ENCODE measurements at regions not wholly inside any gene's neighbourhood (a gene's known extent, or its start where the extent isn't known, plus 50 kb on each side); places are given as distances from the start of the nearest gene placed in this dataset.
"Not testable (repeated sequence)": the region's sequence is repeated elsewhere in the genome, so short reads cannot be mapped to it uniquely, and the experiment has no call there.

GRCh38 chr11:90476442-90477007 is 253.7 kb upstream of the CHORDC1 start:
- H2AFZ ChIP-seq (ENCODE audit: low read length) = no peak overlapping the region
- no peaks in the 10 kb centered on the region for H3K9me3 ChIP-seq (ENCODE audit: low read length)
- BruUV-seq (replicated peaks) = no TSS peak
- no peaks in the 10 kb centered on the region for H3F3A ChIP-seq (ENCODE audit: low read length, unreplicated experiment)
- H3K9ac ChIP-seq (ENCODE audit: low read length) = no peak overlapping the region
- POLR2A ChIA-PET (ENCODE audit: unreplicated experiment) = no interaction called here
- intact Hi-C loops (cut with micrococcal nuclease) = no loop called here
- H3K27ac ChIP-seq (ENCODE audit: low read length) = no peak overlapping the region
- H3K36me3 ChIP-seq (ENCODE audit: low read depth, low read length) = no peaks in the 10 kb centered on the region
- no peaks in the 10 kb centered on the region for H3K4me1 ChIP-seq (ENCODE audit: insufficient read depth, low read length)
- H3K27me3 ChIP-seq (ENCODE audit: low read length) = no peaks in the 10 kb centered on the region
- H4K20me1 ChIP-seq (ENCODE audit: low read length) = no peaks in the 10 kb centered on the region
- H3K9me2 ChIP-seq (replicated peaks; ENCODE audit: low read length) = no peaks in the 10 kb centered on the region
- peak; percentile 76 for DNase-seq
- no peaks in the 10 kb centered on the region for H3K79me2 ChIP-seq (ENCODE audit: low read length)
- TF ChIP-seq EZH2 (IDR thresholded peaks at IDR 0.05; ENCODE audit: low read length, unreplicated experiment) = no peak
- peak; percentile 83 for TF ChIP-seq CTCF (conservative IDR thresholded peaks at IDR 0.05; ENCODE audit: low read depth, low read length)
- no peak; the same call in 1 of the 2 replicates for ATAC-seq
- CTCF ChIA-PET = no interaction called here
- H3K4me2 ChIP-seq (ENCODE audit: low read length) = no peak overlapping the region
- no peak overlapping the region for H3K4me3 ChIP-seq (ENCODE audit: low read length)

- H3K4me1 ChIP-seq (ENCODE audit: insufficient read depth, low read length) = no peaks in the 10 kb centered on the region
- DNase-seq (peak; percentile 65), ATAC-seq (no peak)
- H3K9ac ChIP-seq (ENCODE audit: low read length) = no peak overlapping the region
- no peaks in the 10 kb centered on the region for H3K36me3 ChIP-seq (ENCODE audit: low read depth, low read length)
- peak overlapping the region; percentile 26; the same call in 1 of the 2 replicates for H3K4me2 ChIP-seq (ENCODE audit: low read length)
- no peaks in the 10 kb centered on the region for H3K9me2 ChIP-seq (replicated peaks; ENCODE audit: low read length)
- H3K27ac ChIP-seq (ENCODE audit: low read length) = no peak overlapping the region
- intact Hi-C loops (cut with micrococcal nuclease) = no loop called here
- H3K4me3 ChIP-seq (ENCODE audit: low read length) = no peak overlapping the region
- H4K20me1 ChIP-seq (ENCODE audit: low read length) = no peaks in the 10 kb centered on the region
- no TSS peak for BruUV-seq (replicated peaks)
- no peak for TF ChIP-seq CTCF (conservative IDR thresholded peaks at IDR 0.05; ENCODE audit: low read depth, low read length)
- no peak for TF ChIP-seq EZH2phosphoT487 (IDR thresholded peaks at IDR 0.05; ENCODE audit: borderline replicate concordance, low read length)
- no peak for TF ChIP-seq EZH2 (IDR thresholded peaks at IDR 0.05; ENCODE audit: low read length, unreplicated experiment)
- H3K27me3 ChIP-seq (ENCODE audit: low read length) = no peaks in the 10 kb centered on the region
- no peaks in the 10 kb centered on the region for H3F3A ChIP-seq (ENCODE audit: low read length, unreplicated experiment)
- no peaks in the 10 kb centered on the region for H3K9me3 ChIP-seq (ENCODE audit: low read length)
- H3K79me2 ChIP-seq (ENCODE audit: low read length) = no peaks in the 10 kb centered on the region
- POLR2A ChIA-PET (ENCODE audit: unreplicated experiment) = no interaction called here
- peak overlapping the region; percentile 12; the same call in 1 of the 2 replicates for H2AFZ ChIP-seq (ENCODE audit: low read length)
- CTCF ChIA-PET = no interaction called here
Observed at GRCh38 chr11:90468923-90469322, 246.1 kb upstream of the CHORDC1 start.

GRCh38 chr11:90465553-90465952 is 242.7 kb upstream of the CHORDC1 start:
- H4K20me1 ChIP-seq (ENCODE audit: low read length) = no peaks in the 10 kb centered on the region
- ChIA-PET CTCF (no interaction called here), POLR2A (ENCODE audit: unreplicated experiment) (no interaction called here)
- no peaks in the 10 kb centered on the region for H3K9me2 ChIP-seq (replicated peaks; ENCODE audit: low read length)
- BruUV-seq (replicated peaks) = no TSS peak
- TF ChIP-seq EZH2 (IDR thresholded peaks at IDR 0.05; ENCODE audit: low read length, unreplicated experiment) (no peak), EZH2phosphoT487 (IDR thresholded peaks at IDR 0.05; ENCODE audit: borderline replicate concordance, low read length) (no peak), CTCF (conservative IDR thresholded peaks at IDR 0.05; ENCODE audit: low read depth, low read length) (no peak)
- no peak overlapping the region for H3K9ac ChIP-seq (ENCODE audit: low read length)
- no peaks in the 10 kb centered on the region for H3K36me3 ChIP-seq (ENCODE audit: low read depth, low read length)
- H3K27me3 ChIP-seq (ENCODE audit: low read length) = no peaks in the 10 kb centered on the region
- H3F3A ChIP-seq (ENCODE audit: low read length, unreplicated experiment) = no peaks in the 10 kb centered on the region
- no peaks in the 10 kb centered on the region for H3K4me1 ChIP-seq (ENCODE audit: insufficient read depth, low read length)
- H3K9me3 ChIP-seq (ENCODE audit: low read length) = no peaks in the 10 kb centered on the region
- intact Hi-C loops (cut with micrococcal nuclease) = no loop called here
- H3K79me2 ChIP-seq (ENCODE audit: low read length) = no peaks in the 10 kb centered on the region
- no peak for ATAC-seq
- H2AFZ ChIP-seq (ENCODE audit: low read length) = no peak overlapping the region
- no peak overlapping the region for H3K4me2 ChIP-seq (ENCODE audit: low read length)
- no peak overlapping the region for H3K27ac ChIP-seq (ENCODE audit: low read length)
- DNase-seq = no peak
- no peak overlapping the region for H3K4me3 ChIP-seq (ENCODE audit: low read length)

- H3K9ac ChIP-seq (ENCODE audit: low read length); H3K79me2 ChIP-seq (ENCODE audit: low read length); H3F3A ChIP-seq (ENCODE audit: low read length, unreplicated experiment); POLR2A ChIA-PET (ENCODE audit: unreplicated experiment); intact Hi-C loops (cut with micrococcal nuclease); H4K20me1 ChIP-seq (ENCODE audit: low read length); CTCF ChIA-PET; H3K27me3 ChIP-seq (ENCODE audit: low read length); H3K9me2 ChIP-seq (replicated peaks; ENCODE audit: low read length); H3K4me3 ChIP-seq (ENCODE audit: low read length); H3K27ac ChIP-seq (ENCODE audit: low read length); H2AFZ ChIP-seq (ENCODE audit: low read length); ATAC-seq; H3K36me3 ChIP-seq (ENCODE audit: low read depth, low read length); DNase-seq; H3K4me1 ChIP-seq (ENCODE audit: insufficient read depth, low read length); H3K9me3 ChIP-seq (ENCODE audit: low read length); BruUV-seq (replicated peaks); H3K4me2 ChIP-seq (ENCODE audit: low read length): not testable (repeated sequence)
Observed at GRCh38 chr11:90455347-90455920, 232.6 kb upstream of the CHORDC1 start.
